Peyer's patch (tissue), 4 donors: ENCODE measurements at regions not wholly inside any gene's neighbourhood (a gene's known extent, or its start where the extent isn't known, plus 50 kb on each side); places are given as distances from the start of the nearest gene placed in this dataset.

Experiments used
- POLR2A ChIP-seq, 2 donors: fragments of 450-650 bp; IDR thresholded peaks; one replicate each; pipeline ENCODE4 v1.5.1; 2017; ENCODE audit warnings: antibody characterized with exemption in 2 of 2, mild to moderate bottlenecking in 2 of 2, moderate library complexity in 2 of 2
- TF ChIP-seq, protein P1 (sequence below), 6 experiments: fragments of 450-650 bp in 4 of 6; fragments of 200-600 bp in 2 of 6; sonication (generic) in 1 of 6; IDR thresholded peaks; one replicate each; pipeline ENCODE4 v1.5.1; 2017 to 2019; ENCODE audit warnings: antibody characterized with exemption in 6 of 6, mild to moderate bottlenecking in 3 of 6, moderate library complexity in 1 of 6

- no peak for TF ChIP-seq POLR2A (IDR thresholded peaks at IDR 0.05)
- TF ChIP-seq, protein P1, sequence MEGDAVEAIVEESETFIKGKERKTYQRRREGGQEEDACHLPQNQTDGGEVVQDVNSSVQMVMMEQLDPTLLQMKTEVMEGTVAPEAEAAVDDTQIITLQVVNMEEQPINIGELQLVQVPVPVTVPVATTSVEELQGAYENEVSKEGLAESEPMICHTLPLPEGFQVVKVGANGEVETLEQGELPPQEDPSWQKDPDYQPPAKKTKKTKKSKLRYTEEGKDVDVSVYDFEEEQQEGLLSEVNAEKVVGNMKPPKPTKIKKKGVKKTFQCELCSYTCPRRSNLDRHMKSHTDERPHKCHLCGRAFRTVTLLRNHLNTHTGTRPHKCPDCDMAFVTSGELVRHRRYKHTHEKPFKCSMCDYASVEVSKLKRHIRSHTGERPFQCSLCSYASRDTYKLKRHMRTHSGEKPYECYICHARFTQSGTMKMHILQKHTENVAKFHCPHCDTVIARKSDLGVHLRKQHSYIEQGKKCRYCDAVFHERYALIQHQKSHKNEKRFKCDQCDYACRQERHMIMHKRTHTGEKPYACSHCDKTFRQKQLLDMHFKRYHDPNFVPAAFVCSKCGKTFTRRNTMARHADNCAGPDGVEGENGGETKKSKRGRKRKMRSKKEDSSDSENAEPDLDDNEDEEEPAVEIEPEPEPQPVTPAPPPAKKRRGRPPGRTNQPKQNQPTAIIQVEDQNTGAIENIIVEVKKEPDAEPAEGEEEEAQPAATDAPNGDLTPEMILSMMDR (IDR thresholded peaks at IDR 0.05), result no peak
Measured at GRCh38 chr10:47217113-47217512, 82.9 kb upstream of the GDF10 start.
